ENCODE measurements at regions not wholly inside any gene's neighbourhood (a gene's known extent, or its start where the extent isn't known, plus 50 kb on each side); places are given as distances from the start of the nearest gene placed in this dataset.
"Not testable (repeated sequence)": the region's sequence is repeated elsewhere in the genome, so short reads cannot be mapped to it uniquely, and the experiment has no call there.

- H2AFZ ChIP-seq (ENCODE audit: control insufficient read depth, low read length), result no peak overlapping the region
- H3K9ac ChIP-seq (ENCODE audit: control insufficient read depth, extremely low read depth, insufficient read depth, low read length), result no peak overlapping the region
- no peaks in the 10 kb centered on the region for H4K20me1 ChIP-seq (ENCODE audit: control insufficient read depth, extremely low read depth, insufficient read depth, low read length)
- H3K4me3 ChIP-seq (ENCODE audit: control insufficient read depth in 2 of 3, extremely low read depth in 1 of 3, insufficient read depth in 2 of 3, low read depth in 1 of 3, low read length in 3 of 3), result no peak overlapping the region
- no peak overlapping the region for H3K4me2 ChIP-seq (ENCODE audit: control insufficient read depth, extremely low read depth, insufficient read depth, low read depth, low read length)
- TF ChIP-seq CTCF (optimal IDR thresholded peaks at IDR 0.05 in 1 of 3, IDR thresholded peaks at IDR 0.05 in 1 of 3, conservative IDR thresholded peaks at IDR 0.05 in 1 of 3; ENCODE audit: extremely low read depth in 1 of 3, insufficient read depth in 2 of 3, low read length in 3 of 3) (no peak), EZH2 (IDR thresholded peaks at IDR 0.05; ENCODE audit: low read length) (no peak)
- FAIRE-seq (no peak), DNase-seq (ENCODE audit: low read depth, low spot score) (no peak)
- H3K27me3 ChIP-seq (ENCODE audit: control insufficient read depth, extremely low read depth, insufficient read depth, low read length), result no peaks in the 10 kb centered on the region
- H3K79me2 ChIP-seq (ENCODE audit: control insufficient read depth, insufficient read depth, low read length), result no peaks in the 10 kb centered on the region
- dilution Hi-C loops (cut with MboI; ENCODE audit: extremely low pct_ligation_motif_present, low sequenced_read_pairs), result no loop called here
- H3K36me3 ChIP-seq (ENCODE audit: control insufficient read depth in 2 of 2, extremely low read depth in 1 of 2, insufficient read depth in 2 of 2, low read length in 2 of 2), result no peaks in the 10 kb centered on the region
- no peaks in the 10 kb centered on the region for H3K9me3 ChIP-seq (ENCODE audit: control insufficient read depth, low read depth, low read length)
- H3K9me1 ChIP-seq (ENCODE audit: control insufficient read depth, extremely low read depth, insufficient read depth, low read length), result no peaks in the 10 kb centered on the region
- H3K4me1 ChIP-seq (ENCODE audit: control insufficient read depth, extremely low read depth, insufficient read depth, low read length), result no peaks in the 10 kb centered on the region
- H3K27ac ChIP-seq (ENCODE audit: control insufficient read depth, insufficient read depth, low read length), result no peak overlapping the region
Observed at GRCh38 chr12:66755727-66756395, 77.0 kb upstream of the GRIP1 start.

- Histone ChIP-seq H3K4me2 (ENCODE audit: control insufficient read depth, extremely low read depth, insufficient read depth, low read depth, low read length) (no peak overlapping the region), H2AFZ (ENCODE audit: control insufficient read depth, low read length) (no peak overlapping the region), H3K36me3 (ENCODE audit: control insufficient read depth in 2 of 2, extremely low read depth in 1 of 2, insufficient read depth in 2 of 2, low read length in 2 of 2) (no peaks in the 10 kb centered on the region), H3K9me3 (ENCODE audit: control insufficient read depth, low read depth, low read length) (no peaks in the 10 kb centered on the region), H3K4me1 (ENCODE audit: control insufficient read depth, extremely low read depth, insufficient read depth, low read length) (no peaks in the 10 kb centered on the region), H3K27me3 (ENCODE audit: control insufficient read depth, extremely low read depth, insufficient read depth, low read length) (no peaks in the 10 kb centered on the region), H3K27ac (ENCODE audit: control insufficient read depth, insufficient read depth, low read length) (no peak overlapping the region), H3K9ac (ENCODE audit: control insufficient read depth, extremely low read depth, insufficient read depth, low read length) (no peak overlapping the region), H4K20me1 (ENCODE audit: control insufficient read depth, extremely low read depth, insufficient read depth, low read length) (no peaks in the 10 kb centered on the region), H3K9me1 (ENCODE audit: control insufficient read depth, extremely low read depth, insufficient read depth, low read length) (no peaks in the 10 kb centered on the region), H3K79me2 (ENCODE audit: control insufficient read depth, insufficient read depth, low read length) (no peaks in the 10 kb centered on the region), H3K4me3 (ENCODE audit: control insufficient read depth in 2 of 3, extremely low read depth in 1 of 3, insufficient read depth in 2 of 3, low read depth in 1 of 3, low read length in 3 of 3) (no peak overlapping the region)
- FAIRE-seq (no peak), DNase-seq (ENCODE audit: low read depth, low spot score) (no peak)
- TF ChIP-seq EZH2 (IDR thresholded peaks at IDR 0.05; ENCODE audit: low read length) (no peak), CTCF (optimal IDR thresholded peaks at IDR 0.05 in 1 of 3, IDR thresholded peaks at IDR 0.05 in 1 of 3, conservative IDR thresholded peaks at IDR 0.05 in 1 of 3; ENCODE audit: extremely low read depth in 1 of 3, insufficient read depth in 2 of 3, low read length in 3 of 3) (no peak)
- dilution Hi-C loops (cut with MboI; ENCODE audit: extremely low pct_ligation_motif_present, low sequenced_read_pairs), result no loop called here
Observed at GRCh38 chr12:66756631-66757030, 77.8 kb upstream of the GRIP1 start.

- H3K79me2 ChIP-seq (ENCODE audit: control insufficient read depth, insufficient read depth, low read length); H3K27me3 ChIP-seq (ENCODE audit: control insufficient read depth, extremely low read depth, insufficient read depth, low read length); DNase-seq (ENCODE audit: low read depth, low spot score); H3K27ac ChIP-seq (ENCODE audit: control insufficient read depth, insufficient read depth, low read length); FAIRE-seq; H3K9ac ChIP-seq (ENCODE audit: control insufficient read depth, extremely low read depth, insufficient read depth, low read length); H3K9me3 ChIP-seq (ENCODE audit: control insufficient read depth, low read depth, low read length); H4K20me1 ChIP-seq (ENCODE audit: control insufficient read depth, extremely low read depth, insufficient read depth, low read length); H3K4me2 ChIP-seq (ENCODE audit: control insufficient read depth, extremely low read depth, insufficient read depth, low read depth, low read length); H3K4me3 ChIP-seq (ENCODE audit: control insufficient read depth in 2 of 3, extremely low read depth in 1 of 3, insufficient read depth in 2 of 3, low read depth in 1 of 3, low read length in 3 of 3); H3K9me1 ChIP-seq (ENCODE audit: control insufficient read depth, extremely low read depth, insufficient read depth, low read length); H3K36me3 ChIP-seq (ENCODE audit: control insufficient read depth in 2 of 2, extremely low read depth in 1 of 2, insufficient read depth in 2 of 2, low read length in 2 of 2); H2AFZ ChIP-seq (ENCODE audit: control insufficient read depth, low read length); H3K4me1 ChIP-seq (ENCODE audit: control insufficient read depth, extremely low read depth, insufficient read depth, low read length); dilution Hi-C loops (cut with MboI; ENCODE audit: extremely low pct_ligation_motif_present, low sequenced_read_pairs): not testable (repeated sequence)
Observed at GRCh38 chr12:66760122-66760521, 81.2 kb upstream of the GRIP1 start.

Data from keratinocyte (primary cell).